CD4-positive, alpha-beta T cell treated with Interleukin-12 subunit alpha and Interleukin-12 subunit beta, for 1 hour (primary cell): ENCODE measurements at regions not wholly inside any gene's neighbourhood (a gene's known extent, or its start where the extent isn't known, plus 50 kb on each side); places are given as distances from the start of the nearest gene placed in this dataset.
"Not testable (repeated sequence)": the region's sequence is repeated elsewhere in the genome, so short reads cannot be mapped to it uniquely, and the experiment has no call there.

Experiments
- DNase-seq: peaks from one replicate; pipeline ENCODE4 v3.0.0-alpha.2; 2020

- no peak for DNase-seq
Measured at GRCh38 chr11:37371346-37371970, 773.4 kb upstream of the RAG2 start.

DNA sequence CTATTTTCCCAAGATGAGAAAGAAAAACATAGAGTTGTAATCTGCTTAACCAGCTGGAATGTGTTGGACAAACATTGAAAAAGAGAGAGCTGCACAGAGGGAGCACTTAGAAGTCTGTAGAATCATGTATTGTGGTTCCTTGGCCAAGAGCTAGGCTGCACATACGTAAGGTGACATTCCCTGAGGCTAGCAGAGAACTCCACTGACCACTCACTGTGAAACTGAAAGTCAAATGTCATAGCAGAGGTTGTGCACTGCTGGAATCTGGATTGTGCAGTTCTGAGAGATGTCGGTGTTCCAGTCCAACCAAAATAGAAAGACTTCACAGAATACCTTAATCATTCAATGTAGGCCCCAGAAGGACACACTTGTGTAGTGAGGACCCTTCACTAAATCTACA lies 772.8 kb upstream of the RAG2 start:
- DNase-seq = no peak

DNA sequence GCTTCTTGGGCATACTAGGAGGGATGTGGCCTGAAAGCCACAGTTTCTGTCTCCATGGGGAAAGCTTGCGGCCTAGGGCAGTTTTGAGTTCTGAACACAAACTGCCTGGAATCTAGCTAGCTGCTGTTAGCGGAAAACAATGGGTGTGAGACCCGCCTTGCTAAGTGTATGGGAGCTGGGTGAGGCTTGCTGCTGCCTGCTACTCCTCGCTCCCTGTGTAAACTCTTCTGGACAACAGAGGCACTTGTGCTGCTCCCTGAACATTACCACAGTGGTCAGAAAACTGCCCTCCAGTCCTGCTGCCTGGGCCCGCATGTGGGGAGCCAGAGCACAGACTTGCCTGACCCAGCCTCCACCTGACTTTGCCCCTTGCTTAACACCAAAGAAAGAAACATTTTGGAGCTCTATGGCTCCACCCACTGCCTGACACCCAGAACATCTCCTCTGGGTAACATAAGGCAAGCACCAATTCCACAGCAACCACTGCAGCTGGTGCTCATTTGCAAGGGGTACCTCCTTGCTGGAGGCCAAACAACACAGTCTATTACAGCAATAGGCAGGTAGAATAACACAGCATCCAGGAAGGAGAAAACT lies 766.3 kb upstream of the RAG2 start:
- no peak for DNase-seq

GRCh38 chr11:37353192-37353591 lies 755.2 kb upstream of the RAG2 start:
- DNase-seq = no peak

- DNase-seq = no peak
Measured at GRCh38 chr11:37352485-37352884, 754.4 kb upstream of the RAG2 start.

DNA sequence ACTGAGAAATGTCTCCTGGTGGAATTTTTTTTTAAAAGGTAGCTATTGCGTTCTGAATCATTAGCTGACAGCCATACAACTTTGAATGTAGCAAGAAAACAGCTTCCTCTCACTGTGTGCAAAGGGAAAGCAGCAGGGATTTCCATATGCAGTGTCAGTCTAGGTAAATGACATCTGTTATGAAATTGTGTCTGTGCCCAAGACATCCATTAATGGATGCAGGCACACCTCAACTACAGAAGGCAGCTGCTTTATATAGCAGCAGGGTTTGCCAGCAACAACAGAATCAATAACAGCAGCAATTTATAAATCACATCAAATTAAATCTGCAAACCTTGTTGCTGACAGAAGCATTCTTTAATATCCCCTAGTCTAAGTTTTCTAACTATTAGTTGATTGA lies 745.3 kb upstream of the RAG2 start:
- no peak for DNase-seq

- DNase-seq = no peak
Measured at GRCh38 chr11:37336401-37336800, 738.4 kb upstream of the RAG2 start.

GRCh38 chr11:37333345-37333744 lies 735.3 kb upstream of the RAG2 start:
- DNase-seq = no peak

- no peak for DNase-seq
Measured at GRCh38 chr11:37323843-37324242, 725.8 kb upstream of the RAG2 start.

DNA sequence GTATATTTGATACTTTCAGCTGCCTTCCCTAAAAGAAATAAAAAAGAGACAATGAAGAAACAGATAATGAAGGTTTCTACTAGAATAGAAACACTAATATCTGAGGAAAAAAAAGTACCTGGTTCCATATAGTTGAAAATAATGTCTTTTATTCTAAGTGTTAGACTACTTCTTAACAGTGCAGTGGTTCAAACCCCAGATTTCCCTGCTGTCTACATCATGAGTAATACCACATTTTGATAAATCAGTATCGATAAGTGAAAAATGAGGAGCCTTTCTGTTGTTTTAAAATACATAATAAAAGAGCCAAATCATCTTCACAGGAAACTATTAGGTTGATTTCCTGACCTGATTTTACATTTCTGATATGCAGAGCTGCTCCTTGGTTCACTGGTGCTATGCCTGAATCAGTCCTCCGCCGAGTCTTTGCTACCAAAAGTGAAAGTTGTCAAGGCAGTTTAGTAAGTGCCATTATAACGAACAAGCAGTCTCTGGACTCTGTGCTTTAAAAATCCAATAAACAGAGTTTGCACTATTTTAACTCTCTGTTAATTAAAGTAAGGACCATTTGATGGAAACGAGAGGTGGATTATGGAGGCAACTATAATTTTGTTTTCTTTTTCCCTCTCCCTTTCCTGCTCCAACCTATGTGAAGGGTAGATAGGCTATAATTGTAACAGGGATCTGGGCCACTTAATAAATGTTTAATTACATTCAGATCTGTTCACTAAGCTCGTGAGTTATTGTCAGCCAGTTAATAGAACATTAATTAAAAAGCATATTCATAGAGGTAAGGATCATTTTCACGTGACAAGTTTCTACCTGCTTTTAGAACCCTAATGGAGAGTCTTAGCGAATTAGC lies 724.5 kb upstream of the RAG2 start:
- DNase-seq = no peak

DNA sequence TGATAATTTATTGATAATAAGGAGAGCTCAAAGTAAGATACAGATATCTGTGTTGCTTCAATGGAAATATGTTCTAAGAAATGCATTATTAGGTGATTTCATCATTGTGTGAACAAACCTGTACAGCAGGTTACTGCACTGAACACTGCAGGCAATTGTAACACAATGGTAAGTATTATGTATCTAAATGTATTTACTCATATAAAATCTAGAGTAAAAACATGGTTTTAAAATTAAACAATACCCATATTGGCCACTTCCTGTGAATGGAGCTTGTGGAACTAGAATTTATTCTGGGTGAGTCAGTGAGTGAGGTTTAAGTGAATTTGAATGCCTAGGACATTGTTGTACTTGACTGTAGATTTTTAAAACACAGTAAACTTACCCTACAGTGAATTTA lies 722.9 kb upstream of the RAG2 start:
- no peak for DNase-seq

GRCh38 chr11:37317803-37318202 lies 719.8 kb upstream of the RAG2 start:
- DNase-seq = no peak

- no peak for DNase-seq
Measured at GRCh38 chr11:37313266-37313665, 715.2 kb upstream of the RAG2 start.

GRCh38 chr11:37306563-37306962 lies 708.5 kb upstream of the RAG2 start:
- no peak for DNase-seq

GRCh38 chr11:37301405-37301804 lies 703.4 kb upstream of the RAG2 start:
- DNase-seq = not testable (repeated sequence)

- DNase-seq = no peak
Measured at GRCh38 chr11:37298173-37298572, 700.1 kb upstream of the RAG2 start.

DNA sequence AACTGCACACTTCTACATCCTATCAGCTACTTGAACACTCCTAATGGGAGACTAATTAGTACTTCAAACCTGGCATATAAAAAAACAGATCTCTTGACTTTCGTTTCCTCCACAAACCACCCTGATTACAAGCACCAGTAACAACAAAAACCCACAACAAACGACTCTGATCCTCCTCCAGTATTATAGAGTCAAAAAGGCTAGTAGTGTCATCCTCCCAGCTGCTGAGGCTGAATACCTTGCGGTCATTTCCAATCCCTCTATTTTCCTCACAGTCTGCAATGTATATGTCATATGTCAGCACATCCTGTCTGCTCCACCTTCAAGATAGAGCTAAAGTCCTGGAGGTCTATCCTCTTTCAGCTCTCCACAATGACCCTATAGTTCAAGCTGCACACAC lies 688.9 kb upstream of the RAG2 start:
- DNase-seq = no peak

DNA sequence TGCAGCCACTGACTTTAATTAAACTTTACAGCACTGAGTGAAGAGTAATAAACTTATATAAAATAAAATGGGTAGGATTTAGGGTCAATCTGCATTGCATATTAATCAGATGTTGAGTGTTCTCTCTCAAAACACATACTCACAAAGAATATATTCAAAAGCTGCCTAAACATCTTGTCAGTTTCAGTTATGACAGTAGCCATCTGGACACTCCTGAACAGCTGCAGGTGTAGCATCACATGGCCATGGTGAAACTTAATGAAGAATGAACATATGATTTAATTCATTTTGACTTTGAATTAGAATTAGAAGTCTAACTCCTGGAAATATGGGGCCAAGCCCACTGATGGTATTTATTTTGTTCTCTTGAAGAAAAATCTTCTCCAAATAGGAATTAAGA lies 684.3 kb upstream of the RAG2 start:
- no peak for DNase-seq

DNA sequence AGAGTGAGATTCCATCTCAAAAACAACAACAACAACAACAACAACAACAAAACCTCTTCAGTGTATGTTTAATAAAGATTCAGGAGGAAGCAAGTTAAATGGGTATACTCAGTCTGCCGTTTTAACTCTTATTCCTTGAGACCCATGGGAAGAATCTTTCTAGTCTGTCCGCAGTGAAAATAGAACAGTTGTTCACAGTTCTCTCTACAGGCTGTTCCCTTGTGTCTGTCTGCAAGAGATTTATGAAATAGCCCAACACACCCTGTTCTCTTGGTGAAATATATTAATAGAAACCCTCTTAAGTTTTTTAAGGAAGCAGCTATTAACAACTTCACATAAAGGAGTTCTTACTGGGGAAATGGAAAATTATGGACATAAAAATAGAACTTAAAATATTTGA lies 682.2 kb upstream of the RAG2 start:
- DNase-seq = no peak

- DNase-seq = no peak
Measured at GRCh38 chr11:37277896-37278465, 679.9 kb upstream of the RAG2 start.

DNA sequence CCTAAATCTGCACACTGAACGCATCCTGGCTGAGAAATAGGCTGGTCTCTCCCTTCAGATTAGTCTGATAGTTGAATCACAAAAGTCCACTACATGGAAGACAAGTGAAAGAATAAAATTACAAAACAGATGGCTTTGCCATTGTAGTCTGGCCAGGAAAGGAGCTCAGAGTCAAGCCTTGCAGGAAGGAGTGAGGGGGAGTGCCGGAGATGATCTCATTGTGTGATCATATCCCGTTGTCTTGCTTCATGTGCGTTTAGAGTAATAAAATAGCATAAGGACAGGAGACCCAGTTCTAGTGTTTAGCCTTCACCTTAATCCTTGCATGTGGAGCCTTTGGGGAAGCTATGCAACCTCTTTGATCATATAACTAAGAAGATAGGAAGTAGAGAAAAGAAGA lies 666.7 kb upstream of the RAG2 start:
- no peak for DNase-seq

DNA sequence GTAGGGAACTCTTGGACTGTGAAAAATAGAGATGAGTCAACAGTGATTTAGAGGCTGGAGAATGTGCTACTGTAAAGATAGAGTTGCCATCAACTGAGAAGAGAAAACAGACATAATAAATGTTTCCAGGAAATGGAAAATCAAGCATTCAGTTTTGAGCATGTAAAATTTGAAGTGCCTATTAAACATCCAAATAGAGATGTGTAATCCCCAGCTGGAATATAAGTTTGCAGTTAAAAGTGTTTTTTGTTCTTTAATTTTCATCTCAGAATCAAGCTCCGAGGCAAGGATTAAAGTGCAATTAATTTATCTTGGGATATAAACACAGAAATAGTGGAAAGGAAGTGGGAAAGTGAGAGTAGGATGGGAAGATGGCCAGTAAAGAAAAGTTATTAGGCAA lies 666.0 kb upstream of the RAG2 start:
- DNase-seq = no peak

- not testable (repeated sequence) for DNase-seq
Measured at GRCh38 chr11:37263467-37263866, 665.4 kb upstream of the RAG2 start.

DNA sequence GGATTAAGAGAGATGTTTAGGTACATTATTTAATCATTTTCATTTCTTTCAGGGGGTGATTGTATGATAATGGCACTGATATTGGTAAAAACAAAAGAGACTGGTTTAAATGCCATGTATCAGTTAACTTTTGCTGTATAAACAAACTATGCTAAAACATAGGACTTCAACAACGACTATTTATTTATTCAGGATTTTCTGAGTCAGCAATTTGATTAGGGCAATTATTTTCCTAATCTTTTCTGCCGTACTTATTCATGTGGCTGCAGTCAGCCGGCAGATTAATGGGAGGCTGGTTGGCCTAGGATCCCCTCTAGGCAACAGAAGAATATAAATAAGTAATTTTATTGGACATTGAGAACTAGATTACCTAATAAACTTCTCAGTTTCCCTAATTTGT lies 661.7 kb upstream of the RAG2 start:
- no peak for DNase-seq
